Choroid plexus epithelial cell (primary cell): ENCODE measurements at regions not wholly inside any gene's neighbourhood (a gene's known extent, or its start where the extent isn't known, plus 50 kb on each side); places are given as distances from the start of the nearest gene placed in this dataset.

Experiments used
- DNase-seq: peaks from one replicate; pipeline ENCODE4 v3.0.0-alpha.2; 2010; ENCODE audit warnings: low read depth
- H3K4me3 ChIP-seq: 2 replicates; pipeline ENCODE4 v1.5.1; 2011; ENCODE audit warnings: low read depth, mild to moderate bottlenecking, control low read depth, low read length, moderate library complexity
- TF ChIP-seq, protein P1 (sequence below): conservative IDR thresholded peaks from 2 replicates; pipeline ENCODE4 v1.5.1; 2011; ENCODE audit warnings: low read depth, mild to moderate bottlenecking, control low read depth, inconsistent platforms, low read length, moderate library complexity

- no peak for DNase-seq
- TF ChIP-seq, protein P1, sequence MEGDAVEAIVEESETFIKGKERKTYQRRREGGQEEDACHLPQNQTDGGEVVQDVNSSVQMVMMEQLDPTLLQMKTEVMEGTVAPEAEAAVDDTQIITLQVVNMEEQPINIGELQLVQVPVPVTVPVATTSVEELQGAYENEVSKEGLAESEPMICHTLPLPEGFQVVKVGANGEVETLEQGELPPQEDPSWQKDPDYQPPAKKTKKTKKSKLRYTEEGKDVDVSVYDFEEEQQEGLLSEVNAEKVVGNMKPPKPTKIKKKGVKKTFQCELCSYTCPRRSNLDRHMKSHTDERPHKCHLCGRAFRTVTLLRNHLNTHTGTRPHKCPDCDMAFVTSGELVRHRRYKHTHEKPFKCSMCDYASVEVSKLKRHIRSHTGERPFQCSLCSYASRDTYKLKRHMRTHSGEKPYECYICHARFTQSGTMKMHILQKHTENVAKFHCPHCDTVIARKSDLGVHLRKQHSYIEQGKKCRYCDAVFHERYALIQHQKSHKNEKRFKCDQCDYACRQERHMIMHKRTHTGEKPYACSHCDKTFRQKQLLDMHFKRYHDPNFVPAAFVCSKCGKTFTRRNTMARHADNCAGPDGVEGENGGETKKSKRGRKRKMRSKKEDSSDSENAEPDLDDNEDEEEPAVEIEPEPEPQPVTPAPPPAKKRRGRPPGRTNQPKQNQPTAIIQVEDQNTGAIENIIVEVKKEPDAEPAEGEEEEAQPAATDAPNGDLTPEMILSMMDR, result no peak
- no peak overlapping the region for H3K4me3 ChIP-seq
Observed at GRCh38 chr6:155964544-155964943, 508.9 kb upstream of the NOX3 start.

GRCh38 chr6:155962276-155962675 is 506.6 kb upstream of the NOX3 start:
- no peak overlapping the region for H3K4me3 ChIP-seq
- DNase-seq, result no peak
- TF ChIP-seq, protein P1, result no peak

- no peak for DNase-seq
- TF ChIP-seq, protein P1, result no peak
- H3K4me3 ChIP-seq, result no peak overlapping the region
Observed at GRCh38 chr6:155959898-155960495, 504.4 kb upstream of the NOX3 start.

DNA sequence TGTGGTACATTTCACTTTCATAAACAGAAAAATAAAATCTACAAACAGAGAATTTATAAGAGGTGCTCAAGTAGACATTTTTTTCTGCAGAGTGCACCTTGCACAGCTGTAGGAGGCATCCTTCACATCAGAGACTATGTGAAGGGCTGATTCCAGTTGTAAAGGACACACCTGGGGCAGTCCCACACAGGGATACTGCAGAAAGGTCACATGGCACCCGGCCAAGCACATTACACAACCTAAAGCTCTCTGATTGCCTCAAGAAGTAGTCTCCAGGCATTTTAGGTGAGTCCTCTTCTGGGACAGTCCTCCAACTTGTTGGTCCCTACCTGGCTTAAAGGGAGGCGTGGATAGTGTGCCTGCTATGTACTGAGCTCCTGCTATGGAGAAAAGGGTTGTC is 502.9 kb upstream of the NOX3 start:
- no peak for DNase-seq
- TF ChIP-seq, protein P1, result no peak
- H3K4me3 ChIP-seq, result no peak overlapping the region

DNA sequence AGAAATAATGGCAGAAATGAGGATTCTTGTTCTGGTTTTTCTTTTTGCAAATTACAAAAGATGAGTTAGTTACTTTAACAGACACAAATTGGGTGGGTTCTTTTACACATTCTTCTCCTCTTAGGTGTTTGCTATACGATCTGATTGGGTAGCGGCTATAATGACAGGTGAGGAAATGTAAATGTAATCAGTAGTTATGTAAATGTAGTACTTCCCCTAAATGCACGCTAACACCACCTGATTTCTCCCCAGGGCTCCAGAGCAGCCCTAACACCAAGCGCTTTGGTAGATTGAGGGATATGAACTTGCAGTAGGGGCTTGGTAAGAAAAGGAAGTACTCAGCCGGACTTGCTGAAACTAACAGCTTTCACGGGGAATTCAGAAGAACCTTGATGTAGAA is 499.4 kb upstream of the NOX3 start:
- H3K4me3 ChIP-seq, result no peak overlapping the region
- no peak for DNase-seq
- TF ChIP-seq, protein P1, result no peak

DNA sequence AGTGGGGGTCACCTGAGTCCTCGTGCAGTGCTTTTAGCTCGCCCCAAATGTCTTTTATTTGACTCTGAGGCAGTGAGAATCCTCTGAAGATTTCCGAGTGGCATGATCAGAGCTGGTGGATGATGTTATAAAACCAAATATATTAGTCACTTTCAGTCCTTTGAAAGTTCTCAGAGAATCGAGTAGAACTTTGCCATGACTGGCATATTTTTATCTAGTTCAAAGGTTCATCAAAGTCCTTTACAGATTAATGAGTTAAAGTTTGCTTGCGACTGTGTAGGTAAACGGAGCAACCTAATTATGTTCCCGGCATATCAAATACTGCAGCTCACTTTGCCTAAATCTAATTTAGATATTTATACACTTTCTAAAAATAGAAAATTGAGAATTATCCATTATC is 498.5 kb upstream of the NOX3 start:
- no peak for DNase-seq
- TF ChIP-seq, protein P1, result no peak
- no peak overlapping the region for H3K4me3 ChIP-seq

DNA sequence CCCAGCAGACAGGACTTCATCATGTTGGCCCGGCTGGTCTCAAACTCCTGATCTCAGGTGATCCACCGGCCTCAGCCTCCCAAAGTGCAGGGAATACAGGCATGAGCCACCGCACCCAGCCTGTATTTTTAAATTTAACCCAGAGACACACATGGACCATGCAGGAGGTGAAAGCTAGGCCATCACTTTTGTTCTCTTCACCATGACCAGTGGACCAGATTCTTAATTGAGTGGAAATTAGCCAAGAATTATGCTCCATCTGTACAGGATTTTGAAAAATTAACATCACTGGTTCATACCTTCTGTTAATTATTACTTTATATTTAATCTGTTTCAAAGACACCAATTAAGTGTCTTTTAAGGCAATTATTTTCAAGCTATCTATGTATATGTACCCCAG is 493.6 kb upstream of the NOX3 start:
- TF ChIP-seq, protein P1, result no peak
- H3K4me3 ChIP-seq, result no peak overlapping the region
- DNase-seq, result no peak
